Ovary (tissue), 3 donors: ENCODE measurements at regions not wholly inside any gene's neighbourhood (a gene's known extent, or its start where the extent isn't known, plus 50 kb on each side); places are given as distances from the start of the nearest gene placed in this dataset.

Experiments
- EP300 ChIP-seq: sonication (generic); formaldehyde crosslinking; IDR thresholded peaks from one replicate; pipeline ENCODE4 v1.6.1; 2017; ENCODE audit warnings: antibody characterized with exemption
- POLR2A ChIP-seq: fragments of 450-650 bp; IDR thresholded peaks from one replicate; pipeline ENCODE4 v1.6.1; 2017; ENCODE audit warnings: antibody characterized with exemption, mild to moderate bottlenecking, moderate library complexity
- TF ChIP-seq, protein P1 (sequence below), 3 donors: fragments of 450-650 bp in 2 of 3; fragments of 200-600 bp in 1 of 3; IDR thresholded peaks; one replicate each; pipeline versions ENCODE4 v1.5.1 to v1.8.0; 2016 to 2022; ENCODE audit warnings: antibody characterized with exemption in 3 of 3, mild to moderate bottlenecking in 1 of 3
- donor health status: DM: no; HTN: no; CAD: no.

- TF ChIP-seq, protein P1, sequence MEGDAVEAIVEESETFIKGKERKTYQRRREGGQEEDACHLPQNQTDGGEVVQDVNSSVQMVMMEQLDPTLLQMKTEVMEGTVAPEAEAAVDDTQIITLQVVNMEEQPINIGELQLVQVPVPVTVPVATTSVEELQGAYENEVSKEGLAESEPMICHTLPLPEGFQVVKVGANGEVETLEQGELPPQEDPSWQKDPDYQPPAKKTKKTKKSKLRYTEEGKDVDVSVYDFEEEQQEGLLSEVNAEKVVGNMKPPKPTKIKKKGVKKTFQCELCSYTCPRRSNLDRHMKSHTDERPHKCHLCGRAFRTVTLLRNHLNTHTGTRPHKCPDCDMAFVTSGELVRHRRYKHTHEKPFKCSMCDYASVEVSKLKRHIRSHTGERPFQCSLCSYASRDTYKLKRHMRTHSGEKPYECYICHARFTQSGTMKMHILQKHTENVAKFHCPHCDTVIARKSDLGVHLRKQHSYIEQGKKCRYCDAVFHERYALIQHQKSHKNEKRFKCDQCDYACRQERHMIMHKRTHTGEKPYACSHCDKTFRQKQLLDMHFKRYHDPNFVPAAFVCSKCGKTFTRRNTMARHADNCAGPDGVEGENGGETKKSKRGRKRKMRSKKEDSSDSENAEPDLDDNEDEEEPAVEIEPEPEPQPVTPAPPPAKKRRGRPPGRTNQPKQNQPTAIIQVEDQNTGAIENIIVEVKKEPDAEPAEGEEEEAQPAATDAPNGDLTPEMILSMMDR (IDR thresholded peaks at IDR 0.05) = no peak
- TF ChIP-seq POLR2A (no peak), EP300 (no peak)
Observed at GRCh38 chr14:98136012-98136789, 1135.8 kb downstream of the BCL11B start.
